Fibroblast of lung (primary cell): ENCODE measurements at regions not wholly inside any gene's neighbourhood (a gene's known extent, or its start where the extent isn't known, plus 50 kb on each side); places are given as distances from the start of the nearest gene placed in this dataset.

ENCODE experiments used
- EZH2 ChIP-seq: IDR thresholded peaks from 2 replicates; pipeline ENCODE4 v1.5.1; 2012; ENCODE audit warnings: low read length, control low read depth, mild to moderate bottlenecking; ENCODE audit errors: missing control alignments
- TF ChIP-seq, protein P1 (sequence below), 2 donors: IDR thresholded peaks in 1 of 2; conservative IDR thresholded peaks in 1 of 2; 1 replicate in 1 of 2; 2 replicates in 1 of 2; pipeline ENCODE4 v1.5.1; 2011 to 2012; ENCODE audit warnings: low read length in 2 of 2, control low read depth in 1 of 2, inconsistent platforms in 1 of 2, low read depth in 1 of 2, mild to moderate bottlenecking in 1 of 2

DNA sequence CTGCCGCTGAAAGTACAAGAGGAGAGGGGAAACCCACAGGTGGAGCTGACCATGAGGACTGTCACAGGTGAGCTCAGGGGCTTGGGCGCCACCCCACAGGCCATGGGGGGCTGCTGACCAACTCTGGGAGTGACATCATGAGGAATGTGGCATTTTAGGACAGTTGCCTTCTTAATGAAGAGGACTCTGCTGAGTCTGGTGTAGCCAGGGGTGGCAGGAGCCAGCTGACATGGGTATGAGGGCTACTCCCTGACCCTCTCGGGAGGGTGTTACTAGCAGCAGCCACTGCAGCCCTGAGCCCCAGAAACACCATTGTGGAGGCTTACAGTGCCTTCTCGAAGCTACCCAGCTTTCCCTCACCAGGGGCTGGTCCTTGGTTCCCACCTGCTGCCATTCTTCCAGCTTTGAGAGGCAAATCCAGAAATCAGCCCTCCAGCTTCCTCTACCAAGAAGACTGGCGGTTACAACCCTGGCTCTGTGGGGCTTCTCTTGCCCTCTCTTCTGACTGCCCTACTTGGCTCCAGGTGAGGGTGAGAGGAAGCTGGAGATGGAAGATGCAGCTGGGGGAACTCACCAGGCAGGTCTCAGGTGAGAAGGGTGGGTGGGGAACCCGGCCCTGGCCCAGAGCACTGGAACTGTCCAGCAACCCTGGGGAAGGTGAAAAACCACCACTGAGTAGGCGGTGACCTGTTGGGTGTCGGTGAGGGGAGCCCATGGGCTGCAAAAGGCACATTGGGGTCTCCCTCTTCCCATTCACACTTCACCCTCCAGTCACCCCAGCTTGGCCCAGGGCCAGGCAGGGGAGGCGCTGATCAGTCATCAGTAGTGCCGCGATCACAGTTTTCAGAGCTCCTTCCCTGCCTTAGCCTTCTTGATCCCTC lies 98.5 kb downstream of the MCFD2 start:
- TF ChIP-seq EZH2: no peak
- TF ChIP-seq, protein P1, sequence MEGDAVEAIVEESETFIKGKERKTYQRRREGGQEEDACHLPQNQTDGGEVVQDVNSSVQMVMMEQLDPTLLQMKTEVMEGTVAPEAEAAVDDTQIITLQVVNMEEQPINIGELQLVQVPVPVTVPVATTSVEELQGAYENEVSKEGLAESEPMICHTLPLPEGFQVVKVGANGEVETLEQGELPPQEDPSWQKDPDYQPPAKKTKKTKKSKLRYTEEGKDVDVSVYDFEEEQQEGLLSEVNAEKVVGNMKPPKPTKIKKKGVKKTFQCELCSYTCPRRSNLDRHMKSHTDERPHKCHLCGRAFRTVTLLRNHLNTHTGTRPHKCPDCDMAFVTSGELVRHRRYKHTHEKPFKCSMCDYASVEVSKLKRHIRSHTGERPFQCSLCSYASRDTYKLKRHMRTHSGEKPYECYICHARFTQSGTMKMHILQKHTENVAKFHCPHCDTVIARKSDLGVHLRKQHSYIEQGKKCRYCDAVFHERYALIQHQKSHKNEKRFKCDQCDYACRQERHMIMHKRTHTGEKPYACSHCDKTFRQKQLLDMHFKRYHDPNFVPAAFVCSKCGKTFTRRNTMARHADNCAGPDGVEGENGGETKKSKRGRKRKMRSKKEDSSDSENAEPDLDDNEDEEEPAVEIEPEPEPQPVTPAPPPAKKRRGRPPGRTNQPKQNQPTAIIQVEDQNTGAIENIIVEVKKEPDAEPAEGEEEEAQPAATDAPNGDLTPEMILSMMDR (conservative IDR thresholded peaks at IDR 0.05 in 1 of 2, IDR thresholded peaks at IDR 0.05 in 1 of 2; ENCODE audit: low read depth in 1 of 2, low read length in 2 of 2): no peak
